ENCODE measurements at regions not wholly inside any gene's neighbourhood (a gene's known extent, or its start where the extent isn't known, plus 50 kb on each side); places are given as distances from the start of the nearest gene placed in this dataset.
"Not testable (repeated sequence)": the region's sequence is repeated elsewhere in the genome, so short reads cannot be mapped to it uniquely, and the experiment has no call there.

- no peak for DNase-seq
These were observed 251.4 kb downstream of the SOX9 start for GRCh38 chr17:72372185-72372584.

GRCh38 chr17:72373910-72374741, 253.3 kb downstream of the SOX9 start:
- DNase-seq: no peak

- DNase-seq: no peak
These were observed 255.9 kb downstream of the SOX9 start for GRCh38 chr17:72376526-72377345.

DNA sequence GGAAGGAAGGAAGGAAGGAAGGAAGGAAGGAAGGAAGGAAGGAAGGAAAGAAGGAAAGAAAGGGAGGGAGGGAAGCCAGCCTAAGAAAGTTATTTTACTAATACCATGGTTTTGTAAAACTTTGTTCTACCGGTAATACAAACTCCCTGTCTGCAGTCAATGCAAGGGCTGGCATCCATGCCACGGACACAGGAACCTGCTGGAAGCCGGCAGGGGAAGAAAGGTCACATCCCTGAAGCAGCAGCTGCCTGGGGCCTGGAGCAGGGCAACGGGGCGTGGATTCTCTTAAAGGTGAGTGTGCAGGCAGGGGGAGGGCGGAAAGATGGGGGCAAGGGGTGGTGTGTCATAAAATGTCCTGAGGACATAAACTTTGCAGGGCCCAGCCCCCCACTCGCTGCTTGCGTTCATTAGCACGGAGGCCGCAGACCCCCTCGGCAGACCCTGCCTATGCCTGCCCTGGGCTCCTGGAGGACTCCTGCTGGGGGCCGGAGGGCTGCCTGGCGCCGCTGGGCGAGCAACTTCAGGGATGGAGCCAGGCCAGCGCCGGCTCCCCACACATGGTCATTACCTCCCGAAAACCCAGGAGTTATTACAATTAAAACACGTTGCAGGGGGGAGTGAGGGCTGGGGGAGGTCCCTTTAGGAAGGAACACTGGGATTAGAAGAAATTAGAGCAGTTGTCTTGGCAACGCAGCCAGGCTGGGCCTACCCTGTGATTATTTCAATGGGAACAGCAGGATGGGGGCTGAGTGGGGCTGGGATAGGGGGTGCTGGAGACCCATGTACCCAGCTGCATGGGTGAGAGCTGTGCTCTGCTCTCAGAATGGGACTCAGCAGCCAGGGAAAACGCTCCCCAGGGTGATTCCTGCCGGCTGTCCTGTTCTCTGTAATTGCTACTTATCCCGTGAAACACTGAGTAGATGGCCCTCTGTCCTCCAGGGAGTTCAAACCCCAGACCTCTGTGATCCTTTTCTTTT, 257.9 kb downstream of the SOX9 start:
- no peak for DNase-seq

DNA sequence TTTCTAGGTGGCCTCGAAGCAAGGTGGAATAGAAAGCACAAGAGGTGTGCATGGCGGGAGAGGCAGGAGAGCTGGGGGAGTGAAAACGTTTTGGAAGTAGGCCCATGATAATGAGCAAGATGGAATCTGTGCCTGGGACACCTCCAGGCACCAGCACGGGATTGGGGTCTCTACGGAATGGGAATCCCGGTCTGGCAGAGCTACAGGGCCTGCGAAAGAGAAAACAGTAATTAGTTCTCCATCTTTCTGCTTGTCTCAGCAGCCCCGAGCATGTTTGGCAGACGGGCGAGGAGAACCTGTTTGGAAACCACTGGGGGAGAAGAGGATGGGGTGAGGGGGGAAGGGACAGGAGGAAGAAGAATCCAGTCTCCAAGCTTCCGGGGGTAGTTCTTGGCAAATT, 258.7 kb downstream of the SOX9 start:
- DNase-seq: no peak

DNA sequence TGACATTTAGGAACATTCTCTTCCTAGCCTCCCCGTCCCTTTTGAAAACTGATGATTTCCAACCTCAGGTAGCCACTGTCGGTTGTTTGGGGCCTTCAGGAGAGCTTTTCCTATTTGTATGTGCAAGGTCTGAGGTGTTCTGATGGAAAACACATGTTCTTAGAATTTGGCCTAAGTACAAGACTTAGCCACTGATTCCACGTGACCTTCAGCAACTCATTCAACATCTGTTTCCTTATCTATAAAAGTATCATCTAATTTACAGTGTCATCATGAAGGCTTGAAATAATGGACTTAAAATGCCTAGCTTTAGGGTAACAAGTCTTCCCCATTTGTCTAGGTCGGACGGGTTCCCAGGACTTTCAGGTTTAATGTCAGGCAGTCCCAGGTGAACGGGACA, 259.3 kb downstream of the SOX9 start:
- no peak for DNase-seq

- DNase-seq: no peak
These were observed 259.9 kb downstream of the SOX9 start for GRCh38 chr17:72380737-72381136.

GRCh38 chr17:72381597-72382397, 261.0 kb downstream of the SOX9 start:
- no peak for DNase-seq

DNA sequence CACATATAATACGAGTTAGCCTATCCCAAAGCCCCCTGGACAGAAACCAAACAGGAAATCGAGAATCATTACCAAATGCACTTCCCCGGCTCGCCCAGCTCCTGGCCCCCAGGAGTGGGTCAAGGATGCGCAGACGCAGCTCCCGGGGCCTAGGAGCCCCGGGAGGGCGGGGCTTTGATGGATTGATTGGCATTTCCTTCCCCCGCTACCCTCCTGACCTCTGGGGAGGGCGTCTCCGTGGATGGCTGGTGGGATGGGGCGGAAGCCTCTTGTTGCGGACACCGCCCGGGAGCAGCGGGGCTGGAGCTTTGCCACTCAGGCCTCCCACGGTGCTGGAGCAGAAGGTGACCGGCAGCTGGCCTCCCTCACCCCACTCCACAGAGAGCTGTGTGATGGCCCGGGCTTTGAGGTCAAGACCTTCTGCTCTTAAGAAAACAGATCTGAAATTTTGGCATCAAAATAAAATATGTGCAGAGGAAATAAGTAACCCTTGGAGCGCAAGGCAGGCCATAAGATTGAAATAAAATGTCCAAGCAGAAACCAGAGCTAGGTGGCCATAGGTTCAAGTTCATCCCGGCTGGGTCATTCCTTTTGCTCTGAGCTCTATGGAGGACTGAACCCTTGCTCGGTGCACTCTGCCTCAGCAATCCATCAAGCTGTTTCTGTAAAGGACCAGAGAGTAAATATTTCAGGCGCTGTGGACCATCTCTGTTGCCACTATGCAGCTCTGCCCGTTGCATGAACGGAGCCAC, 262.3 kb downstream of the SOX9 start:
- no peak for DNase-seq

DNA sequence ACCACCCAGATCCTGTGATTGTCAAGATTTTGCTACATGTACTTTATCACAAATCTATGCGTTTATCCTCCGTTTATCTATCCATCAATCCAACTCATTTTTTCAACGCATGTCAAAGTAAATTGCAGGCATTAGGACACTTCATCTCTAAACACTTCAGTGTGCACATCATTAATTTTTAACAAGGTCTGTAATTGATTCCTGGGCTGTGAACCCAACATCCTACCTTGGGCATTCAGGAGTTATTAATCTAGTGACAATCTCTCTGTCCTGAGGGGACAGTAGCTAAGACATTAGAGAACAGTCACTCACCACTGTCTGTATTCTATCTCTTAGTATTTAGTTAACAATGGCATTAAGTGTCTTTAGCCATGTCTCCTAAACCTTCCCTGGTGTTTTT, 264.7 kb downstream of the SOX9 start:
- no peak for DNase-seq

- not testable (repeated sequence) for DNase-seq
These were observed 265.4 kb downstream of the SOX9 start for GRCh38 chr17:72386173-72386572.

DNA sequence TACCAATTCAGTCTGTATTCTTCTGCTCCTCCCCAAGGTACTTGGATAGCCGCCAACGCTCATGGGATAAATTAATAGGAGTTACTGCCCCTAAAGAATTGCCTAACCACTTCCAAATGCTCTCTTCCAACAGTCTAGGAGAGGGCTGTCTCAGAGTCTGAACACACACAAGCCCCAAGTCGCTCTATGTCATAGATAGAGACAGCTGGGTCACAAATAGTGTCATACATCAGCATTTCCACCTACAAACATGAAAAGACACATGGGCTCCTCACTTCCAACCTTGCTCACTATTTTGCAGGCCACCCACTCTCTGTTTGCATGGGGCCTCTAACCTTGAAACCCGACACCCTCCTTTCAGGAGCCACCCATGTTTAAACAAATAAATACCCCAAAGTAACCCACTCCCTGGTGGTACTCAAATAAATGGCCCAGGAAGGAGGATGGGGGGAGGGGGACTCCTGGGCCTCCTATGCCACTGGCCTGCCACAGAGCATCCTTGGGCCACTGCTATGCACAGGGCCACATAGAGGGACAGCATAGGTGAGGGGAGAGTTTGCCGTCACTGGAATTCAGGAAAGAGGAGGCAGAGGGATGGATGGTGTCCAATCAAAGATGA, 265.9 kb downstream of the SOX9 start:
- DNase-seq: no peak

DNA sequence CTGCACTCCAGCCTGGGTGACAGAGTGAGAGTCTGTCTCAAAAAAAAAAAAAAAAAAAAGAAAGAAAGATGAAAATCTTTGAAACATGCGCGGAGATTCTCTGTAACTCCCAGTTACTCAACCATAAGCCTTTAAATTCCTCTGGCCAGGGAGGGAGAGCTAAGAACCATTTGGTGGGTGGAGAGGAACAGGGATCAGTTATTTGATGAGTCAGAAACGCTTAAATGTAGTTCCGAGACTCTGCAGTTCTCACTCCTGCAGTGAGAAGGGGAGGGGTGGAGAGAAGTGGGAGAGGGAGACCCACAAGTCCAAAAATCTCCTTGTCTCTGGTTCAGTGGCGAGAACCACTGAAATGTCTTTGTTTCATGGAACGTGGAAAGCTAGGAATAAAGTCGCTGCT, 266.7 kb downstream of the SOX9 start:
- no peak for DNase-seq

- no peak for DNase-seq
These were observed 267.1 kb downstream of the SOX9 start for GRCh38 chr17:72387969-72388368.

DNA sequence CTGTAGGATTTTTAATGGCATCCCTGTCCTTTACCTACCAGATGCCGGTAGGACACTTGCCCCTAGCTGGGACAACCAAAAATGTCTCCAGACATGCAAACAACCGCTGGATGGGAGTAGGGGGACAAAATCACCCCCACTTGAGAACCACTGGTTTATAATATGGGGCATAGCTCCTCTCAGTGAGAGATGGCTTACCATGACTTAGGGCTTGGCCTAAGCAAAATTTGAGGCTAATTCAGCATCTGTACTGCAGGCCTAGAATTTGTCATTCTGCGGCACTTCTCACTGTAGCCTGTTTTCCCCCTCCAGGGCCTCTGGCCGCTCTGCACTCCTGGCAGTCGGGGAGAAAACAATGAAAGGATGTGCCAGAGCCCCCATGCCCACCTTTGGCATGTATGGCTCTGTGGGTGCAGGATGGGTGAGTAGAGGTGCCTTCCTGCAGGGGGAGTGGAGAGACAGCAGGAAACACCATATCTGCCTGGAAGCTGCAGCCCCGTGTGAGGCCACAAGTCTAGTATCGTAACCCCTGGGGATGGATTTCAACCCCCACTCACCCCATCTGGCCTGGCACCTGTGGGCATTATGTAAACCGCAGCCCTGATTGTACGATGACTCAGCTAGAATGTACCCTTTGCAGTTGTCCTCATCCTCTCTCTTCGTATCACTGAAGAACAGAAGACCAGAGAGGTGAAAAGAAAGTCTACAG, 268.1 kb downstream of the SOX9 start:
- no peak for DNase-seq

DNA sequence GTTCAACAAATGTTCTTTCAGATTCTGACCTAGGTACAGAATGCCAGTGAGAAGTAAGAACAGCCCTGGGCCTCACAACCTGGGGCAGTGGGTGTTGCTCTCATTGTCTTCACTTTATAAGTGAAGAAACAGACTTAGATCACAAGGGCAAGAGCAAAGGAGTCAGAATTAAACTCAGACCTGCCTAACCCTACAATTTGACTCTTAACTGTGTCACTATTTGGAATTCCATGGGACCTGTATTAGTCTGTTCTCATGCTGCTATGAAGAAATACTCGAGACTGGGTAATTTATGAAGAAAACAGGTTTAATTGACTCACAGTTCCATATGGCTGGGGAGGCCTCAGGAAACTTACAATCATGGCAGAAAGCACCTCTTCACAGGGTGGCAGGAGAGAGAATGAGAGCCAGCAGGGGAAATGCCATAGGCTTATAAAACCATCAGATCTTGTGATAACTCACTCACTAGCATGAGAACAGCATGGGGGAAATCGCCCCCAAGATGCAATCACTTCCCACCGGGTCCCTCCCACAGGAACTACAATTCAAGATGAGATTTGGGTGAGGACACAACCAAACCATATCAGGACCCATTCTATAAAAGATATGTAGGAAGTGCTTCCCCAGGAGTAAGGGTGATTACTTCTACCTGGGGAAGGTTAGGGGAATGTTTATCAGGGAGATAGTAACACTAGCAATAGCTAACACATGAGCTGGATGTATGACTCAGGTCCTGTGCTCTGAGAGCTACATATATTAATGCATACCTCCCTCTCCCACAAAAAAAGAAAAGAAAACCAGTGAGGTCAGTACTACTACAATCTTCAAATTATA, 270.1 kb downstream of the SOX9 start:
- DNase-seq: no peak

GRCh38 chr17:72392056-72393010, 271.5 kb downstream of the SOX9 start:
- DNase-seq: no peak

DNA sequence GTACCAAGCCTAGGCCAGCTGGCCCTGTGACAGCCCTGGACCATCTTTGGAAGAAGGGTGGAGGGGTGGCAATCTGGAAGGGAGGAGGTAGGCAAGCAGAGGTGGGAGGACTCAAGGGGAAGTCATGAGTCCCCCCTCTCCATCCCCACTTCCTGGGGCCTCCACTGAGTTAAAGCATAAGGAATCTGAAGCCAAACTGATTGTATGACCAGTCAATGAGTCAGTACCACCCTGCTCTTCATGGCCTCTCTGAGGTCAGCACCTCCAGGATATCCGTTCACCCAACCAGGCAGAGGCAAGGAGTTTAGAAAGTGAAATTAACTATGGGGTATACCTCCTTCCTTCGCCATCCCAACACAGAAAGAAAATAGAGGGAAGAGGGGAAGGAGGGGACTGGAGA, 272.7 kb downstream of the SOX9 start:
- DNase-seq: no peak
